ENCODE measurements at regions not wholly inside any gene's neighbourhood (a gene's known extent, or its start where the extent isn't known, plus 50 kb on each side); places are given as distances from the start of the nearest gene placed in this dataset.

- TF ChIP-seq CTCF (IDR thresholded peaks at IDR 0.05; ENCODE audit: low read depth, low read length) (no peak), MYC (IDR thresholded peaks at IDR 0.05; ENCODE audit: low read depth, low read length) (no peak), MAX (IDR thresholded peaks at IDR 0.05; ENCODE audit: low read depth, low read length) (no peak), POLR2A (IDR thresholded peaks at IDR 0.05; ENCODE audit: extremely low read depth, insufficient read length) (no peak)
These were observed 369.1 kb upstream of the SLITRK5 start for GRCh38 chr13:87302034-87302433.

GRCh38 chr13:87302931-87303330, 368.2 kb upstream of the SLITRK5 start:
- H3K4me3 ChIP-seq (ENCODE audit: low read depth, low read length): no peak overlapping the region
- no peak for DNase-seq (ENCODE audit: low read depth)
- TF ChIP-seq MAX (IDR thresholded peaks at IDR 0.05; ENCODE audit: low read depth, low read length) (no peak), POLR2A (IDR thresholded peaks at IDR 0.05; ENCODE audit: extremely low read depth, insufficient read length) (no peak), CTCF (IDR thresholded peaks at IDR 0.05; ENCODE audit: low read depth, low read length) (no peak), MYC (IDR thresholded peaks at IDR 0.05; ENCODE audit: low read depth, low read length) (no peak)

More at GRCh38 chr13:87302034-87302433, 369.1 kb upstream of the SLITRK5 start:
- no peak for DNase-seq (ENCODE audit: low read depth)
- H3K4me3 ChIP-seq (ENCODE audit: low read depth, low read length): no peak overlapping the region

GRCh38 chr13:87311165-87311564, 360.0 kb upstream of the SLITRK5 start:
- TF ChIP-seq MAX (IDR thresholded peaks at IDR 0.05; ENCODE audit: low read depth, low read length): no peak
- no peak for TF ChIP-seq CTCF (IDR thresholded peaks at IDR 0.05; ENCODE audit: low read depth, low read length)
- no peak for TF ChIP-seq POLR2A (IDR thresholded peaks at IDR 0.05; ENCODE audit: extremely low read depth, insufficient read length)
- TF ChIP-seq MYC (IDR thresholded peaks at IDR 0.05; ENCODE audit: low read depth, low read length): no peak
- DNase-seq (ENCODE audit: low read depth): no peak

GRCh38 chr13:87314822-87315221, 356.3 kb upstream of the SLITRK5 start:
- no peak for DNase-seq (ENCODE audit: low read depth)
- no peak for TF ChIP-seq MYC (IDR thresholded peaks at IDR 0.05; ENCODE audit: low read depth, low read length)
- TF ChIP-seq MAX (IDR thresholded peaks at IDR 0.05; ENCODE audit: low read depth, low read length): no peak
- no peak overlapping the region for H3K4me3 ChIP-seq (ENCODE audit: low read depth, low read length)

More at GRCh38 chr13:87311165-87311564, 360.0 kb upstream of the SLITRK5 start:
- no peak overlapping the region for H3K4me3 ChIP-seq (ENCODE audit: low read depth, low read length)

GRCh38 chr13:87322386-87322785, 348.8 kb upstream of the SLITRK5 start:
- no peak overlapping the region for H3K4me3 ChIP-seq (ENCODE audit: low read depth, low read length)
- DNase-seq (ENCODE audit: low read depth): no peak
- TF ChIP-seq POLR2A (IDR thresholded peaks at IDR 0.05; ENCODE audit: extremely low read depth, insufficient read length): no peak
- no peak for TF ChIP-seq MYC (IDR thresholded peaks at IDR 0.05; ENCODE audit: low read depth, low read length)
- no peak for TF ChIP-seq MAX (IDR thresholded peaks at IDR 0.05; ENCODE audit: low read depth, low read length)
- TF ChIP-seq CTCF (IDR thresholded peaks at IDR 0.05; ENCODE audit: low read depth, low read length): no peak

- H3K4me3 ChIP-seq (ENCODE audit: low read depth, low read length): no peak overlapping the region
- no peak for DNase-seq (ENCODE audit: low read depth)
- TF ChIP-seq CTCF (IDR thresholded peaks at IDR 0.05; ENCODE audit: low read depth, low read length): no peak
- no peak for TF ChIP-seq MAX (IDR thresholded peaks at IDR 0.05; ENCODE audit: low read depth, low read length)
- no peak for TF ChIP-seq POLR2A (IDR thresholded peaks at IDR 0.05; ENCODE audit: extremely low read depth, insufficient read length)
- TF ChIP-seq MYC (IDR thresholded peaks at IDR 0.05; ENCODE audit: low read depth, low read length): no peak
These were observed 346.6 kb upstream of the SLITRK5 start for GRCh38 chr13:87324558-87324957.
